ENCODE measurements at regions not wholly inside any gene's neighbourhood (a gene's known extent, or its start where the extent isn't known, plus 50 kb on each side); places are given as distances from the start of the nearest gene placed in this dataset.

GRCh38 chr16:26987597-26988010, 79.1 kb upstream of the C16orf82 start:
- TF ChIP-seq CTCF (conservative IDR thresholded peaks at IDR 0.05; ENCODE audit: low read depth, low read length): no peak
- no peak for TF ChIP-seq EZH2 (IDR thresholded peaks at IDR 0.05; ENCODE audit: borderline replicate concordance, low read depth, low read length, poor library complexity, severe bottlenecking)
